NCI-H524 treated with DMSO at 0.1 percent for 48 hours (cell line): ENCODE measurements at regions not wholly inside any gene's neighbourhood (a gene's known extent, or its start where the extent isn't known, plus 50 kb on each side); places are given as distances from the start of the nearest gene placed in this dataset.

Experiments
- DNase-seq: peaks from one replicate; lab custom pipeline; 2025; lab: John Stamatoyannopoulos, UW

GRCh38 chr21:37967036-37967435 lies 50.8 kb upstream of the KCNJ6 start:
- DNase-seq: no peak

DNA sequence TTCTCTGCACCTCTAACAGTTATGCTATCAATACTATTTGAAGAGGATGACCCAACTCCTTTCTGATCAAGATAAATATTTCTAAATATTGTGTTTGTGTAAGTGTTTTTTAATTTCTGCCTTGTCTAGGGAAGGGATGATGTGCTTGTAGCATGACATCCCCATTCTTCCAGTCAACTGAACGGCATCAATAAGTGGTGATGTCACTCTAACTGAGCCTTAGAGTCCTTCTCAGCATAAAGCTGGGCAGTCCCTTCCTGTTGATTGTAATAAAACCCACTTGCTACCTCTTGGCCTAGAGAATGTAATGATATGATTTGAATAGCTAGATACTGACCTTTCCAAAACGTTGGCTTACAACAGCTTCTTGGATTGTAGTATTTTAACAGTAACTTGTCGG lies 52.5 kb upstream of the KCNJ6 start:
- no peak for DNase-seq

DNA sequence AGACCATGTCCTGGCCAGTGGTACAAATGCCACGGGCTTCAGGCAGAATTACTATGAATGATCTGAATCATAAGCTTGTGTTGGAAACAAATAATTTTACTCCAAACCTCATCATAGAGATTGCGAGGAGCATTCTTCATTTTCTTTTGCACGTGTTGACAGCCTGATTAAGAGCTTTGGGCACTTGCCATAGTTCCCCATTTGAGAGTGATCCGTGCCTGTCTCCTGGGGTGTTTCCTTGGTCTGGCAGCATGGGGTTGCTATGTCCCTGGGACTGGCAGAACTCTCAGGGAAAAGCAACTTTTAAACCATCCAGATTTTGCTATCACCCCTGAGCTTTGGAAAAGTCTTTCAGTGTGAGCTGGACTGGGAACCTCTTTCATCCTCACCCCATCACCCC lies 54.3 kb upstream of the KCNJ6 start:
- DNase-seq: no peak

DNA sequence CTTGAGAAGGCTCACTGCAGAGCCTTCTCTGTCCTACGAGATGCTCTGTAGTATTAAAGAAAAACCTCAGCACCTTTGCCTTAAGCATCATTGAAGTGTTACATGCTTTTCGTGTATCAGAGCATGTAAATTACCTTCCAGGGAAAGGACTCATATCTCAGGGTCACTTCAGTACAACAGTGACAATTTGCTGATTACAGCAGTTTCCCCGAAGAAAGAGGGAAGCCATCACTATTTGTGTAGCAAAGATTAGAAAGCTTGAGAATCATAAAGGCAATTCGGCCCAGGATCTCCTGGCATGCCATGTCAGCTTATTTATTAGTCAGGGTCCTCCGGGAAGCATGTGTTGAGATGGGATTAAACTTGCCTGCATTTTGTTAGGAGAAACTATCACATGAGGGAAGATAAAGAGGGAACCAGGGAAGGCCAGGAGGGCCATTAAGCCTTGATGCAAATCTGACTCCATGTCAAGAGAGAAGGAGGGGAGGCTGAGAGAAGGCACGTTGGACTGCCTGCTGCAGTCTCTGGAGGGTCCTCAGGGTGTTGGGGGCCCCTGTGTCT lies 55.2 kb upstream of the KCNJ6 start:
- DNase-seq: no peak

- DNase-seq: no peak
These were observed 57.8 kb upstream of the KCNJ6 start for GRCh38 chr21:37974081-37974480.

DNA sequence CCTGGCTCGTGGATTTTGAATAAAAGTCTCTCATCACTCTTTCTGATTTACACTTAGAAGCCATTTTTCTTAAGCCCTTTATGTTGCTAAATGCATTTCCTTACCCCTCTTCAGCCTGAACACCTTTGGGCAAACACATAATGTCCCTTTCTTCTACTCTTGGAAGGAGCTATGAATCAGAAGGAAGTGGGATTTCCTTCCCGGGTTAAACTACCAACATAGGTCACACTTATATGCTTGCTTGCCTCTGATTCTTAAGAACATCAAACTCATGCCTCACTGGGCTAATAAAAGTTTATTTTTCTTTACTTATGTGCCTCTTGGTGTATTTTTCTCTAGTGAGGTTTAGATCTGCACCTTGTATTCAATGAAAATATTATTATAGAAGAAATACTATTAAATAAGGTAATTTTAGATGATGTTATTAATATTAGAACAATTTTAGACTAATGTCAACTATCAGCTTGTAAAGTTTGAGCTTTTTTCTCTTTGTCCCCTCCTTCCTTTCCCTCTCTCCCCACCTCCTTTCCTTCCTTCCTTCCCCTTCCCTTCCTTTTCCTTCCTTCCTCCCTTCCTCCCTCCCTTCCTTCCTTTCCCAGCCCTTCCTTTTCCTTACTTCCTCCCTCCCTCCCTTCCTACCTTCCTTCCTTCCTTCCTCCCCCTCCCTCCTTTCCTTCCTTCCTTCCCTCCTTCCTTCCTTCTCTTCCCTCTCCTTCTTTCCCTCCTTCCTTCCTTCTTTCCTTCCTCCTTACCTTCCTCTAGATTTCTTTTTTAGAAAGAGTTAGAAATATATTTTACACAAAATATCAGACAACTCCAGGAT lies 66.5 kb upstream of the KCNJ6 start:
- no peak for DNase-seq

GRCh38 chr21:37983336-37984095 lies 67.3 kb upstream of the KCNJ6 start:
- DNase-seq: no peak

- no peak for DNase-seq
These were observed 68.2 kb upstream of the KCNJ6 start for GRCh38 chr21:37984416-37984815.

DNA sequence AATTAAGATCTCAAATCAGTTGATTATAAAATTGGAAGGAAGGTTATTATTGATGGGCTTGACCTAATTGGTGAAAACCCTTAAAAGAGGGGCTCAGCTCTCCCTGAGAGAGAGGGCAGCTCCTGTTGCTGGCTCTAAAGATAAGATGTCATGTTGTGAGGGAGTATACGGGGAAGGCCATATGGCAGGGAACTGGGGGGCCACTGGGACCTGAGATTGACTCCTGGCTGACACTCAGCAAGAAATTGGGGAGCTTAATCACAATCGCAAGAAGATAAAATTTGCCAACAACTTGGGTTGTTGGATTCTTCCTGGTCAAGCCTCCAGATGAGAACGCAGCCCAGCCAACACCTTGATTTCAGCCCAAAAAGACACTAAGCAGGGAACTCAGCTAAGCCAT lies 69.7 kb upstream of the KCNJ6 start:
- no peak for DNase-seq

DNA sequence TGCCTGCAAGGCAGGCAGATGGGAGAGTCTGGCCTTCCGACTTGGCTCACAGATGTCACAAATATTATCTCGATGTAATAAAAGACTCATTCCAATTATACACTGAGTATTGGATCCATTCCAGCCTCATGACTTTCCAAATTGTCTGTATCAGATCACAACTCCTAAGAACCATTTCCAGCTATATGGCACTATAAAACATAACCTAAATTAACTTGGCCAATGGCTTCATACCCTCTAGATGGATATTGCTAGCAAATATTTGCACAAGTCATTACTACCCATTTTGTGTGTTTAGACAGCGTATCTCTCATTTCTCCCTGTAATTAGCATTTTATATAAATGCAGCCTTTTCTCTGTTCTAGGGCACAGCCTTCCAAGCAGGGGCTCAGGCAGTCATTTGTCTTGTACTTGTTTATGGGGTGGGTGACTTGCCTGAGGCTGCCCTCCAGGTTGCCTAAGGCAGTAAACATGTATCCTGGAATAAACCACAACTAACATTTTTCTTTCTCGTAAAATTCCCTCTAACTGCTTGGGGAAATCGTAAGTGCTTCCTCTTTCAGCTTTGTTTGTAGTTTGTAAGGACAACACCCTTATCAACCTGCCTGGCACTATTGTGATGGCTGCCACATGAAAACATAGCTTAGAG lies 70.6 kb upstream of the KCNJ6 start:
- peak; percentile 65 for DNase-seq

DNA sequence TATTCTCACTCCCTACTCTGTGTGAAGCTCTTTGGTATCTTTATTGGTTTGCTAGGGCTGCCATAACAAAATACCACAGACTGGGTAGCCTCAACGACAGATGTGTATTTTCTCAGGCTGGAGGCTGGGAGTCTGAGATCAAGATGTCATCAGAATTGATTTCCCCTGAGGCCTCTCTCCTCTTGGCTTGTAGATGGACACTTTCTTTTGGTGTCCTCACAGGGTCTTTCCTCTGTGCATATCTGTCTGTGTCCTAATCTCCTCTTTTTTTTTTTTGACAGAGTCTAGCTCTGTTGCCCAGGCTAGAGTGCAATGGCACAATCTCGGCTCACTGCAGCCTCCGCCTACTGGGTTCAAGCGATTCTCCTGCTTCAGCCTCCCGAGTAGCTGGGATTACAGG lies 71.4 kb upstream of the KCNJ6 start:
- DNase-seq: no peak

DNA sequence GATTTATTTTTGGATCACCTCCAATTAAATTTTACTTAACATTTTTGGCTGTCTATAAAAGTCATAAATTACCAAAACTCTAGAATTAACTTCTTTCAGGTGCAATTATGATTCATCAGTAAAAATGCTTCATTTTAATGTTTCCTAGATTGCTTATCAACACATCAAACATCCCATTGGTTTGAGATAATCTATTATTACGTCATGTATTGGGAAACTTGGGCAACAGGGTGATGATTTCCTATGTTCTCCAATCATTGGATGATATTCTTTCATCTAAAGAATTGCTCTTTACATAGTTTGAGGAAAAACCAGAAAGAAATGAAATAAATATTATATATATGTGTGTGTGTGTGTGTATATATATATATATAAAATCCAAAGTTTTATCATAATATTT lies 76.8 kb upstream of the KCNJ6 start:
- no peak for DNase-seq

GRCh38 chr21:37994211-37994610 lies 78.0 kb upstream of the KCNJ6 start:
- DNase-seq: no peak

GRCh38 chr21:38012672-38013071 lies 96.4 kb upstream of the KCNJ6 start:
- DNase-seq: no peak

DNA sequence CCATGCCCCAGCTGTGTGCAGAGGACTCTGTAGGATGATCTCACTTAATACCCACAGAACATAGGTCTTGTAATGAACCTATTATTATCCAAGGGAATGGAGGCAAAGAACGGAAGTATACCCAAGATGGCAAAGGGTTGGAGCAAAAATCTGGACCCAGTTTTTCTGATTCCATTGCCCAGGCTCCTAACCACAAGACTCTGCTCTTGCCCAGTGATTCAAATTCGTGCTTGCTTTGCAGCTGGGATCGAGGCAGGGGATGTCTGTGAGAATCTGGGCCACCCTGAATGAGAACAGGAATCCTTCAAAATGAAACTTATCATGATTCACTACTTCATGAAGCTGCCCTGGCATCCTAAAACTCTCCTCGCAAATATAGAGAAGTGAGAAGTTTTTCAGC lies 97.5 kb upstream of the KCNJ6 start:
- DNase-seq: no peak

DNA sequence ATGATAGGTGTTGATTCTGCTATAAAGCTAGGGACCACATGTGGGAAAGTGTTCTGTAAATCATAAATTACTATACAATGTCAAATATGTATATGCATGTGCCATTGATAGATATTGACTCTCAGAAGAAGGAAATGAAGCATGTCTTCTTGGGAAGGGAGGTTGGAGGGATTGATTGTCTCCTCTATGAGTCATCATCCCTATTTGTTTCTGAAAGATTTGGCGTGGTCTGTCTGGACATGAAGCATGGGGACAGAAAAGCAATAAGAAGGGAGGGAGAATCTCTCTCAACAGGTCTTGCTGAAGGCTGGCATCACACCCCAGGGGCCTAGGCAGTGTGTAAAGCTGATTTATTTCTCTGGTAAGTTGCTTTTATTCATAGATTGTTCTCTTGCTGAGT lies 98.0 kb upstream of the KCNJ6 start:
- DNase-seq: no peak

- DNase-seq: no peak
These were observed 111.7 kb upstream of the KCNJ6 start for GRCh38 chr21:38027901-38028498.

DNA sequence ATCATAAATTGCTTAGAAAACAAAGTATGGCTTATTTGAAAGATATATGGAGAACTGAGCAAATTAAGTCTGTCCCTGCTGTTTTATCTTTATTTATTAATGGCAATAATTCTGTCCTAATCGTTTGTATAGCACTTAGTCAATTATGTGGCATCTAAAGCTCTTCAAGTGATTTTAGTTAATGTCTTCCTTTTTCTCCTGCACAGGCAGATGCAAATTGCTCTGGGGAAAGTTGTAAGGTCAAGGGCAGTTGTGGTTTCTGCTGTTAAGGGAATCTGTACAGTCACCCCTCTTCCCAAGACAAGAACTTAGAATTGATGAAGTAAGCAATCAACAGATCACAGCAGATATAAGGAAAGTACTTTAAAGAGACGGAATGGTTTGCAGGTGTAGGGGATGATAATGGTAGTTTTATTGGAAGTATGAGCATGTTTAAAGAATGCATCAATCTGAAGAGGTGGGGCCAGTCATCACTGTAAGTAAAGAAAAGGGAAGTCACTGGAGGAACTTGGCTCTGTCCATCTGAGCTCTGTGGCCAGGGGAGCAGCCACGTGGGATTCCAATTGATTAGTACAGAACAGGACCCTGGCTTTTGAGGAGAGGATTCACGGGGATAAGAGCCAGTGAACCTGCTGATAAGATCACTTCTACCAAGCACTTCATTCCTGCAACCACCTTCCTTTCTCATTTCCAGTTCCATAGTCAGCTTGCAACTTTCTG lies 116.0 kb upstream of the KCNJ6 start:
- DNase-seq: no peak

GRCh38 chr21:38036016-38036415 lies 119.8 kb upstream of the KCNJ6 start:
- DNase-seq: no peak

DNA sequence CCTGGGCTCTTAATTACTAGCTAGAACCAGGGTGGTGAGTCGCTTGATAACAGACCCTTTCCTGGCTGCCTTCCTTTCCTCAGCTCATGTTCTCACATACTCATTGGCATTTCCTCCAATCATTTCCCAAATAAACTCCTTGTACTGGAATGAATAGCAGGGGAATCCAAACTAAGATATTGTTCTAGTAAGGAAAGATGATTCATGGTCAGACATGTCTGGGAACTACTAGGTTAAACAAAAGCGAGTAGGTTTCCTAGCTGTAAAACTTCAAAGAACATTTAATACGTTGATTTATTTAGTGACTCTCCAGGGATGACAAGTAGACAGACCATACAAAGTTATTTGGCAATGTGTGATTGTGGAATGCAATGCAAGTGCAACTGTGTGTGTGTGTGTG lies 121.2 kb upstream of the KCNJ6 start:
- DNase-seq: no peak

GRCh38 chr21:38039369-38039768 lies 123.1 kb upstream of the KCNJ6 start:
- DNase-seq: no peak

DNA sequence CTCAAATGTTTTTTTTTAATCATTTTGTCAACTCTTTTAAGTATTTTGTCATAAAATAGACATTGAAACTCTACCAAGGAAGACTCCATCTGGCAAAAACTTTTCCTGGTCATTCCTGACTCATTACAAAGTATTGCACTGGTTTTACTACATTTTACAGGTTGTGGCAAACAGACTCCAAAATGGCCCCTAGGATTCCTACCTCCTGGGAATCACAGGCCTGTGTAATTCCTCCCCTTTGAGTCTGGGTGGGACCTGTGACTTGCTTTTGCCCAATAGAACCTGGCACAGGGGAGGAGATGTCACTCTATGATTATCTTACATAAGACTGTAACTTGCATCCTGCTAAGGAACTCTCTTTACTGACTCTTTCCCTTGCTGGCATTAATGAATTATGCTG lies 123.6 kb upstream of the KCNJ6 start:
- no peak for DNase-seq
